ENCODE measurements at regions not wholly inside any gene's neighbourhood (a gene's known extent, or its start where the extent isn't known, plus 50 kb on each side); places are given as distances from the start of the nearest gene placed in this dataset.

- H3K9ac ChIP-seq (ENCODE audit: insufficient read depth, low read depth, low read length): no peak overlapping the region
- no peaks in the 10 kb centered on the region for H3K9me3 ChIP-seq (ENCODE audit: low read length)
- no peak for DNase-seq (ENCODE audit: low spot score)
- no TSS peak for BruUV-seq (replicated peaks)
- CTCF ChIA-PET (ENCODE audit: low intra/inter-chr PET ratio, low total read pairs): no interaction called here
- H3K4me2 ChIP-seq (ENCODE audit: low read depth, low read length): no peak overlapping the region
- no peak for ATAC-seq
- H3K79me2 ChIP-seq (ENCODE audit: insufficient read depth, low read length): no peaks in the 10 kb centered on the region
- H3K36me3 ChIP-seq (replicated peaks in 1 of 2; ENCODE audit: control insufficient read depth in 1 of 2, insufficient read depth in 2 of 2, low read length in 2 of 2): no peaks in the 10 kb centered on the region
- no peaks in the 10 kb centered on the region for H3K4me1 ChIP-seq (ENCODE audit: insufficient read depth, low read length)
- no peak overlapping the region for H3K4me3 ChIP-seq (replicated peaks in 1 of 3; ENCODE audit: insufficient read depth in 1 of 3, low read depth in 2 of 3, low read length in 3 of 3)
- no peak overlapping the region for H2AFZ ChIP-seq (ENCODE audit: low read length)
- no peak overlapping the region for H3K27ac ChIP-seq (ENCODE audit: extremely low read length, insufficient read depth, low read length)
- H3K27me3 ChIP-seq (ENCODE audit: control insufficient read depth in 1 of 2, insufficient read depth in 2 of 2, low read length in 2 of 2): no peaks in the 10 kb centered on the region
- intact Hi-C loops (cut with micrococcal nuclease; ENCODE audit: unreplicated experiment) (no loop called here), in situ Hi-C loops (cut with HindIII; ENCODE audit: extremely low pct_ligation_motif_present, low pct_unique_long_range_greater_than_20kb) (no loop called here)
- no peak for TF ChIP-seq NCOR1 (IDR thresholded peaks at IDR 0.05; ENCODE audit: borderline replicate concordance, low read length)
- no peaks in the 10 kb centered on the region for H4K20me1 ChIP-seq (ENCODE audit: insufficient read depth, low read length)
- WGBS (ENCODE audit: low lambda C conversion rate): 46% methylated on average over 5 of the region's 5 CpGs
- FAIRE-seq: no peak
- POLR2A ChIA-PET: no interaction called here
Measured at GRCh38 chr9:81245254-81245956, 443.9 kb downstream of the TLE1 start.

GRCh38 chr9:81244631-81245030, 444.7 kb downstream of the TLE1 start:
- no peak overlapping the region for H3K27ac ChIP-seq (ENCODE audit: extremely low read length, insufficient read depth, low read length)
- no peaks in the 10 kb centered on the region for H3K27me3 ChIP-seq (ENCODE audit: control insufficient read depth in 1 of 2, insufficient read depth in 2 of 2, low read length in 2 of 2)
- intact Hi-C loops (cut with micrococcal nuclease; ENCODE audit: unreplicated experiment): no loop called here
- H2AFZ ChIP-seq (ENCODE audit: low read length): no peak overlapping the region
- H3K4me1 ChIP-seq (ENCODE audit: insufficient read depth, low read length): no peaks in the 10 kb centered on the region
- H3K9me3 ChIP-seq (ENCODE audit: low read length): no peaks in the 10 kb centered on the region
- TF ChIP-seq PHF20 (CRISPR knock-in tag; IDR thresholded peaks at IDR 0.05) (no peak), ZNF704 (CRISPR knock-in tag; IDR thresholded peaks at IDR 0.05; ENCODE audit: borderline replicate concordance) (no peak), ZNF232 (CRISPR knock-in tag; IDR thresholded peaks at IDR 0.05; ENCODE audit: borderline replicate concordance) (no peak), ZFX (CRISPR knock-in tag; IDR thresholded peaks at IDR 0.05; ENCODE audit: low read depth) (no peak), U2AF2 (IDR thresholded peaks at IDR 0.05; ENCODE audit: low read depth, low read length) (no peak), SIX1 (CRISPR knock-in tag; IDR thresholded peaks at IDR 0.05; ENCODE audit: borderline replicate concordance) (no peak), TSC22D2 (CRISPR knock-in tag; IDR thresholded peaks at IDR 0.05; ENCODE audit: borderline replicate concordance) (no peak), ZNF570 (CRISPR knock-in tag; IDR thresholded peaks at IDR 0.05; ENCODE audit: borderline replicate concordance) (no peak), UBTF (CRISPR knock-in tag; IDR thresholded peaks at IDR 0.05) (no peak), NCOA1 (CRISPR knock-in tag; IDR thresholded peaks at IDR 0.05) (no peak), NFRKB (IDR thresholded peaks at IDR 0.05) (no peak)
- DNase-seq (ENCODE audit: low spot score) (no peak), ATAC-seq (no peak), FAIRE-seq (no peak)
- POLR2A ChIA-PET: no interaction called here
- BruUV-seq (replicated peaks): no TSS peak
- H3K4me3 ChIP-seq (replicated peaks in 1 of 3; ENCODE audit: insufficient read depth in 1 of 3, low read depth in 2 of 3, low read length in 3 of 3): no peak overlapping the region
- no peak overlapping the region for H3K9ac ChIP-seq (ENCODE audit: insufficient read depth, low read depth, low read length)
- no peaks in the 10 kb centered on the region for H3K36me3 ChIP-seq (replicated peaks in 1 of 2; ENCODE audit: control insufficient read depth in 1 of 2, insufficient read depth in 2 of 2, low read length in 2 of 2)
- CTCF ChIA-PET (ENCODE audit: low intra/inter-chr PET ratio, low total read pairs): no interaction called here
- 11% methylated on average over 1 of the region's 1 CpG for WGBS (ENCODE audit: low lambda C conversion rate)
- in situ Hi-C loops (cut with HindIII; ENCODE audit: extremely low pct_ligation_motif_present, low pct_unique_long_range_greater_than_20kb): no loop called here
- no peak overlapping the region for H3K4me2 ChIP-seq (ENCODE audit: low read depth, low read length)
- no peaks in the 10 kb centered on the region for H3K79me2 ChIP-seq (ENCODE audit: insufficient read depth, low read length)
- H4K20me1 ChIP-seq (ENCODE audit: insufficient read depth, low read length): no peaks in the 10 kb centered on the region
